SK-N-SH (cell line): ENCODE measurements at regions not wholly inside any gene's neighbourhood (a gene's known extent, or its start where the extent isn't known, plus 50 kb on each side); places are given as distances from the start of the nearest gene placed in this dataset.

ENCODE experiments used
- CTCF ChIA-PET: fragments of 300-600, 350-600 bp; formaldehyde crosslinking; extraction: SDS; loops from one replicate; lab custom pipeline; 2021; lab: Yijun Ruan, JAX
- POLR2A ChIA-PET: fragments of 350-600 bp; sonication (Branson Sonifier 250); formaldehyde crosslinking; extraction: SDS; loops from one replicate; lab custom pipeline; 2020; ENCODE audit warnings: antibody characterized with exemption, inconsistent platforms; lab: Yijun Ruan, JAX
- DNase-seq: peaks from one replicate; pipeline ENCODE4 v3.0.0; 2012
- H2AFZ ChIP-seq: fragments of 200-600 bp; sonication (generic); 2 replicates; pipeline ENCODE4 v1.8.1; 2016; ENCODE audit warnings: antibody characterized with exemption, mild to moderate bottlenecking, low read depth
- H3F3A ChIP-seq: fragments of 200-600 bp; sonication (generic); replicated peaks from 2 replicates; pipeline ENCODE3; 2016; ENCODE audit warnings: antibody characterized with exemption, mild to moderate bottlenecking; ENCODE audit not compliant: insufficient read depth
- H3K27ac ChIP-seq, 2 experiments: fragments of 200-500 bp in 1 of 2; fragments of 200-600 bp in 1 of 2; sonication (Bioruptor generic) in 1 of 2; sonication (generic), shearing (Covaris generic) in 1 of 2; 2 replicates each; pipeline versions ENCODE4 v1.5.1 to v1.6.1; 2014 to 2016; ENCODE audit warnings: low read depth in 2 of 2, inconsistent platforms in 1 of 2, low read length in 1 of 2, mild to moderate bottlenecking in 1 of 2, mixed read lengths in 1 of 2
- H3K27me3 ChIP-seq: fragments of 200-600 bp; sonication (generic), shearing (Covaris generic); 2 replicates; pipeline ENCODE4 v1.6.1; 2016; ENCODE audit warnings: mixed run types; ENCODE audit not compliant: insufficient read depth
- H3K36me3 ChIP-seq, 2 experiments: fragments of 200-500 bp in 1 of 2; fragments of 200-600 bp in 1 of 2; sonication (Bioruptor generic) in 1 of 2; sonication (generic) in 1 of 2; replicated peaks in 1 of 2; 2 replicates each; pipeline versions ENCODE3 to v1.5.1; 2014 to 2016; ENCODE audit warnings: low read length in 1 of 2, mild to moderate bottlenecking in 1 of 2; ENCODE audit not compliant: insufficient read depth in 2 of 2, control insufficient read depth in 1 of 2
- H3K4me1 ChIP-seq, 2 experiments: fragments of 200-500 bp in 1 of 2; fragments of 200-600 bp in 1 of 2; sonication (Bioruptor generic) in 1 of 2; sonication (generic), shearing (Covaris generic) in 1 of 2; 2 replicates each; pipeline versions ENCODE4 v1.5.1 to v1.6.1; 2014 to 2016; ENCODE audit warnings: low read depth in 1 of 2, low read length in 1 of 2, mixed run types in 1 of 2; ENCODE audit not compliant: insufficient read depth in 2 of 2, control insufficient read depth in 1 of 2
- H3K4me2 ChIP-seq: fragments of 200-600 bp; sonication (generic), shearing (Covaris generic); 2 replicates; pipeline ENCODE4 v1.6.1; 2017; ENCODE audit warnings: mixed run types
- H3K4me3 ChIP-seq, 2 experiments: fragments of 200-500 bp in 1 of 2; fragments of 200-600 bp in 1 of 2; sonication (Bioruptor generic) in 1 of 2; sonication (generic), shearing (Covaris generic) in 1 of 2; 2 replicates each; pipeline versions ENCODE4 v1.5.1 to v1.8.1; 2014 to 2016; ENCODE audit warnings: low read depth in 2 of 2, inconsistent platforms in 1 of 2, low read length in 1 of 2, mild to moderate bottlenecking in 1 of 2, mixed read lengths in 1 of 2, moderate library complexity in 1 of 2
- H3K79me2 ChIP-seq: fragments of 200-600 bp; sonication (generic); 2 replicates; pipeline ENCODE4 v1.8.1; 2017; ENCODE audit warnings: mild to moderate bottlenecking; ENCODE audit not compliant: insufficient read depth
- H3K9ac ChIP-seq: fragments of 200-600 bp; sonication (generic); 2 replicates; pipeline ENCODE4 v1.6.1; 2017; ENCODE audit warnings: mixed run types
- H3K9me2 ChIP-seq: fragments of 200-600 bp; sonication (generic); 2 replicates; pipeline ENCODE4 v1.6.1; 2017; ENCODE audit warnings: mixed run types
- H3K9me3 ChIP-seq: fragments of 200-600 bp; sonication (generic); 2 replicates; pipeline ENCODE4 v1.6.1; 2017; ENCODE audit warnings: mixed run types, mild to moderate bottlenecking, moderate library complexity
- H4K20me1 ChIP-seq: fragments of 200-600 bp; sonication (generic); 2 replicates; pipeline ENCODE4 v1.6.1; 2017; ENCODE audit warnings: mild to moderate bottlenecking, mixed run types; ENCODE audit not compliant: insufficient read depth
- ELF1 ChIP-seq: IDR thresholded peaks from 2 replicates; pipeline ENCODE4 v1.4.0; 2012
- FOSL2 ChIP-seq: IDR thresholded peaks from 2 replicates; pipeline ENCODE4 v1.4.0; 2012; ENCODE audit warnings: low read depth, mild to moderate bottlenecking, moderate library complexity, borderline replicate concordance
- FOXJ3 ChIP-seq: sonication (generic); formaldehyde crosslinking; IDR thresholded peaks from 2 replicates; pipeline ENCODE4 v1.5.1; 2020; ENCODE audit warnings: mild to moderate bottlenecking, missing genetic modification reagents
- FOXM1 ChIP-seq: IDR thresholded peaks from 2 replicates; pipeline ENCODE4 v1.4.0; 2012; ENCODE audit warnings: low read depth, mild to moderate bottlenecking
- GABPA ChIP-seq: IDR thresholded peaks from 2 replicates; pipeline ENCODE4 v1.4.0; 2012; ENCODE audit warnings: low read depth, mild to moderate bottlenecking
- MEF2A ChIP-seq: IDR thresholded peaks from 2 replicates; pipeline ENCODE4 v1.4.0; 2012; ENCODE audit warnings: low read depth, borderline replicate concordance
- NFIC ChIP-seq: IDR thresholded peaks from 2 replicates; pipeline ENCODE4 v1.4.0; 2012; ENCODE audit warnings: borderline replicate concordance
- NRF1 ChIP-seq: IDR thresholded peaks from 2 replicates; pipeline ENCODE4 v1.6.1; 2012; ENCODE audit warnings: low read depth, mild to moderate bottlenecking, low read length
- POLR2AphosphoS5 ChIP-seq: IDR thresholded peaks from 2 replicates; pipeline ENCODE4 v1.6.1; 2012; ENCODE audit warnings: low read depth, low read length
- RXRA ChIP-seq: IDR thresholded peaks from 2 replicates; pipeline ENCODE4 v1.4.0; 2012; ENCODE audit warnings: low read depth, mild to moderate bottlenecking, borderline replicate concordance
- SMC3 ChIP-seq: IDR thresholded peaks from 2 replicates; pipeline ENCODE4 v1.6.1; 2012; ENCODE audit warnings: low read depth, low read length, improper control_type of control experiment
- TEAD4 ChIP-seq: IDR thresholded peaks from 2 replicates; pipeline ENCODE4 v1.4.0; 2012; ENCODE audit warnings: mild to moderate bottlenecking, borderline replicate concordance; ENCODE audit not compliant: insufficient read depth
- USF2 ChIP-seq: fragments of 150-350 bp; IDR thresholded peaks from 2 replicates; pipeline ENCODE4 v1.6.1; 2017; ENCODE audit warnings: antibody characterized with exemption, low read length, low read depth, borderline replicate concordance
- YY1 ChIP-seq: IDR thresholded peaks from 2 replicates; pipeline ENCODE4 v1.4.0; 2012; ENCODE audit warnings: low read depth, mild to moderate bottlenecking
- WGBS: methylation state at CpG from one replicate; pipeline ENCODE4 v1.1.6; 2017; ENCODE audit warnings: low lambda C conversion rate; 5-methylcytosine and 5-hydroxymethylcytosine counted together
- TF ChIP-seq, protein P1 (sequence below): IDR thresholded peaks from 2 replicates; pipeline ENCODE4 v1.6.1; 2012; ENCODE audit warnings: mild to moderate bottlenecking, low read depth, low read length, moderate library complexity
- TF ChIP-seq, protein P2 (sequence below): IDR thresholded peaks from 2 replicates; pipeline ENCODE4 v1.4.0; 2012; ENCODE audit warnings: low read depth, borderline replicate concordance
- TF ChIP-seq, protein P3 (sequence below): fragments of 200-600 bp; sonication (generic); IDR thresholded peaks from 2 replicates; pipeline ENCODE4 v1.6.1; 2017; ENCODE audit warnings: antibody characterized with exemption, mild to moderate bottlenecking, moderate library complexity

DNA sequence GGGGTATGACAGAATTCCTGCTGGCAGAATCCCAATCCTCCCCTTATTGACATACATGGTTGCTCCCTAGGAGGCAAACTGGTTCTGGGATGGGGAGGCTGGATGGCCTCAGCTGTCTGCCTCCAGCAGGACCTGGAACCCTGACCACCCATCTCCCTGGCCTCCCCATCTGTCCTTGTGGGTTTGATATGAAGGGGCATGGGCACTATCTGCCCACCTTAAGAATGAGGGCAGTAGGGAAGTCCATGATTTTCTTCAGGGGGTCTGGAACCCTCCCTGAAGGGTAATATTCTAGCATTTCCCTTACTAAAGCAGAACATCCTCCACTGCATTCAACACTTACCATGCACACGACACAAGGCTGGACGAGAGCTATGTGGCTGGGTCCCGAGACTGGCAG lies 113.6 kb downstream of the VAPA start:
- Histone ChIP-seq H3K4me1 (peaks cover 0 to 13% of the 10 kb centered on the region in 2 experiments; a peak in 1 of 4 replicates), H3K27me3 (no peaks in the 10 kb centered on the region), H3F3A (no peaks in the 10 kb centered on the region), H3K9me3 (no peaks in the 10 kb centered on the region), H3K9ac (no peak overlapping the region), H4K20me1 (no peaks in the 10 kb centered on the region), H3K27ac (no peak overlapping the region), H2AFZ (no peak overlapping the region), H3K4me3 (no peak overlapping the region), H3K79me2 (no peaks in the 10 kb centered on the region), H3K9me2 (no peaks in the 10 kb centered on the region), H3K4me2 (no peak overlapping the region), H3K36me3 (no peaks in the 10 kb centered on the region)
- WGBS = 95% methylated on average over 3 of the region's 3 CpGs
- TF ChIP-seq SMC3 = no peak
- no peak for TF ChIP-seq NRF1
- no peak for TF ChIP-seq GABPA
- no peak for TF ChIP-seq FOSL2
- no peak for TF ChIP-seq FOXM1
- TF ChIP-seq RXRA = no peak
- TF ChIP-seq NFIC = no peak
- TF ChIP-seq, protein P1, sequence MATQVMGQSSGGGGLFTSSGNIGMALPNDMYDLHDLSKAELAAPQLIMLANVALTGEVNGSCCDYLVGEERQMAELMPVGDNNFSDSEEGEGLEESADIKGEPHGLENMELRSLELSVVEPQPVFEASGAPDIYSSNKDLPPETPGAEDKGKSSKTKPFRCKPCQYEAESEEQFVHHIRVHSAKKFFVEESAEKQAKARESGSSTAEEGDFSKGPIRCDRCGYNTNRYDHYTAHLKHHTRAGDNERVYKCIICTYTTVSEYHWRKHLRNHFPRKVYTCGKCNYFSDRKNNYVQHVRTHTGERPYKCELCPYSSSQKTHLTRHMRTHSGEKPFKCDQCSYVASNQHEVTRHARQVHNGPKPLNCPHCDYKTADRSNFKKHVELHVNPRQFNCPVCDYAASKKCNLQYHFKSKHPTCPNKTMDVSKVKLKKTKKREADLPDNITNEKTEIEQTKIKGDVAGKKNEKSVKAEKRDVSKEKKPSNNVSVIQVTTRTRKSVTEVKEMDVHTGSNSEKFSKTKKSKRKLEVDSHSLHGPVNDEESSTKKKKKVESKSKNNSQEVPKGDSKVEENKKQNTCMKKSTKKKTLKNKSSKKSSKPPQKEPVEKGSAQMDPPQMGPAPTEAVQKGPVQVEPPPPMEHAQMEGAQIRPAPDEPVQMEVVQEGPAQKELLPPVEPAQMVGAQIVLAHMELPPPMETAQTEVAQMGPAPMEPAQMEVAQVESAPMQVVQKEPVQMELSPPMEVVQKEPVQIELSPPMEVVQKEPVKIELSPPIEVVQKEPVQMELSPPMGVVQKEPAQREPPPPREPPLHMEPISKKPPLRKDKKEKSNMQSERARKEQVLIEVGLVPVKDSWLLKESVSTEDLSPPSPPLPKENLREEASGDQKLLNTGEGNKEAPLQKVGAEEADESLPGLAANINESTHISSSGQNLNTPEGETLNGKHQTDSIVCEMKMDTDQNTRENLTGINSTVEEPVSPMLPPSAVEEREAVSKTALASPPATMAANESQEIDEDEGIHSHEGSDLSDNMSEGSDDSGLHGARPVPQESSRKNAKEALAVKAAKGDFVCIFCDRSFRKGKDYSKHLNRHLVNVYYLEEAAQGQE = no peak
- POLR2A ChIA-PET = no interaction called here
- CTCF ChIA-PET = interaction anchor here (1.5 kb wide), 1 partner anchor 493 kb away, joined by 6 read pairs; no protein-coding TSS in a partner anchor
- no peak for DNase-seq

GRCh38 chr18:10029711-10030110 lies 115.9 kb downstream of the VAPA start:
- Histone ChIP-seq H3K4me3 (no peak overlapping the region), H3K36me3 (no peaks in the 10 kb centered on the region), H3K4me1 (peaks cover 0 to 13% of the 10 kb centered on the region in 2 experiments; a peak in 1 of 4 replicates), H3K79me2 (no peaks in the 10 kb centered on the region), H3K27me3 (no peaks in the 10 kb centered on the region), H3K27ac (no peak overlapping the region), H3K9ac (no peak overlapping the region), H4K20me1 (no peaks in the 10 kb centered on the region), H3K9me2 (no peaks in the 10 kb centered on the region), H3K4me2 (no peak overlapping the region), H3K9me3 (no peaks in the 10 kb centered on the region), H3F3A (no peaks in the 10 kb centered on the region), H2AFZ (no peak overlapping the region)
- POLR2A ChIA-PET = no interaction called here
- WGBS = 76% methylated on average over 10 of the region's 10 CpGs
- no peak for DNase-seq
- CTCF ChIA-PET = interaction anchor here (1.9 kb wide), 1 partner anchor 489 kb away, joined by 5 read pairs; no protein-coding TSS in a partner anchor
- TF ChIP-seq, protein P2, sequence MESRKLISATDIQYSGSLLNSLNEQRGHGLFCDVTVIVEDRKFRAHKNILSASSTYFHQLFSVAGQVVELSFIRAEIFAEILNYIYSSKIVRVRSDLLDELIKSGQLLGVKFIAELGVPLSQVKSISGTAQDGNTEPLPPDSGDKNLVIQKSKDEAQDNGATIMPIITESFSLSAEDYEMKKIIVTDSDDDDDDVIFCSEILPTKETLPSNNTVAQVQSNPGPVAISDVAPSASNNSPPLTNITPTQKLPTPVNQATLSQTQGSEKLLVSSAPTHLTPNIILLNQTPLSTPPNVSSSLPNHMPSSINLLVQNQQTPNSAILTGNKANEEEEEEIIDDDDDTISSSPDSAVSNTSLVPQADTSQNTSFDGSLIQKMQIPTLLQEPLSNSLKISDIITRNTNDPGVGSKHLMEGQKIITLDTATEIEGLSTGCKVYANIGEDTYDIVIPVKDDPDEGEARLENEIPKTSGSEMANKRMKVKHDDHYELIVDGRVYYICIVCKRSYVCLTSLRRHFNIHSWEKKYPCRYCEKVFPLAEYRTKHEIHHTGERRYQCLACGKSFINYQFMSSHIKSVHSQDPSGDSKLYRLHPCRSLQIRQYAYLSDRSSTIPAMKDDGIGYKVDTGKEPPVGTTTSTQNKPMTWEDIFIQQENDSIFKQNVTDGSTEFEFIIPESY = no peak
- TF ChIP-seq, protein P3, sequence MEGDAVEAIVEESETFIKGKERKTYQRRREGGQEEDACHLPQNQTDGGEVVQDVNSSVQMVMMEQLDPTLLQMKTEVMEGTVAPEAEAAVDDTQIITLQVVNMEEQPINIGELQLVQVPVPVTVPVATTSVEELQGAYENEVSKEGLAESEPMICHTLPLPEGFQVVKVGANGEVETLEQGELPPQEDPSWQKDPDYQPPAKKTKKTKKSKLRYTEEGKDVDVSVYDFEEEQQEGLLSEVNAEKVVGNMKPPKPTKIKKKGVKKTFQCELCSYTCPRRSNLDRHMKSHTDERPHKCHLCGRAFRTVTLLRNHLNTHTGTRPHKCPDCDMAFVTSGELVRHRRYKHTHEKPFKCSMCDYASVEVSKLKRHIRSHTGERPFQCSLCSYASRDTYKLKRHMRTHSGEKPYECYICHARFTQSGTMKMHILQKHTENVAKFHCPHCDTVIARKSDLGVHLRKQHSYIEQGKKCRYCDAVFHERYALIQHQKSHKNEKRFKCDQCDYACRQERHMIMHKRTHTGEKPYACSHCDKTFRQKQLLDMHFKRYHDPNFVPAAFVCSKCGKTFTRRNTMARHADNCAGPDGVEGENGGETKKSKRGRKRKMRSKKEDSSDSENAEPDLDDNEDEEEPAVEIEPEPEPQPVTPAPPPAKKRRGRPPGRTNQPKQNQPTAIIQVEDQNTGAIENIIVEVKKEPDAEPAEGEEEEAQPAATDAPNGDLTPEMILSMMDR = no peak
- TF ChIP-seq ELF1 = no peak
- TF ChIP-seq NFIC = no peak
- no peak for TF ChIP-seq TEAD4
- no peak for TF ChIP-seq POLR2AphosphoS5
- no peak for TF ChIP-seq FOXJ3 (CRISPR knock-in tag)
- no peak for TF ChIP-seq RXRA
- no peak for TF ChIP-seq USF2
- no peak for TF ChIP-seq YY1
- no peak for TF ChIP-seq MEF2A
- no peak for TF ChIP-seq NRF1
